Fibroblast of mammary gland (primary cell): ENCODE measurements at regions not wholly inside any gene's neighbourhood (a gene's known extent, or its start where the extent isn't known, plus 50 kb on each side); places are given as distances from the start of the nearest gene placed in this dataset.

Experiments
- DNase-seq: peaks from one replicate; pipeline ENCODE4 v3.0.0-alpha.2; 2010; ENCODE audit warnings: low read depth
- H3K4me3 ChIP-seq: 2 replicates; pipeline ENCODE4 v1.5.1; 2011; ENCODE audit warnings: low read depth, mild to moderate bottlenecking, low read length, moderate library complexity; ENCODE audit not compliant: control insufficient read depth
- CTCF ChIP-seq: conservative IDR thresholded peaks from 2 replicates; pipeline ENCODE4 v1.5.1; 2011; ENCODE audit warnings: low read depth, low read length, inconsistent platforms; ENCODE audit not compliant: control insufficient read depth, insufficient read depth

DNA sequence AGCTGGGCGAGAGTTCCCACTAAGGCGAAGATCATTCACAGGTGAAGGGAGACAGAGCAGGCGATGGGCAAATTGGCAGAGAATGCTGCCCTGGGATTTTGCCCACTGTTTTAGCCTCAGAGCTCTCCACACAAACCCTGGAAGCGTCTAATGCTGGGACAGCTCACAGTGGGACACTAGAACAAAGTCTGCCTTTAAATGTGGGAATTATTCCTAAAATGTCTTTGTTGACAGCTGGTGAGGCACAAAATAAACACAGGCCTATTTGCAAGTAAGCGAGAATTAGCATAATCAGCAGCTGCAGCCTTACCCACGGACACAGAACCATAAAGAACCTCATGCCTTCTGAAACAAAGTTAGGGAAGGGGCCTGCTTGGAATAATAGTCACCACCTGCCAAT is 824.5 kb downstream of the AACS start:
- no peak for DNase-seq
- no peak overlapping the region for H3K4me3 ChIP-seq
- TF ChIP-seq CTCF = no peak

DNA sequence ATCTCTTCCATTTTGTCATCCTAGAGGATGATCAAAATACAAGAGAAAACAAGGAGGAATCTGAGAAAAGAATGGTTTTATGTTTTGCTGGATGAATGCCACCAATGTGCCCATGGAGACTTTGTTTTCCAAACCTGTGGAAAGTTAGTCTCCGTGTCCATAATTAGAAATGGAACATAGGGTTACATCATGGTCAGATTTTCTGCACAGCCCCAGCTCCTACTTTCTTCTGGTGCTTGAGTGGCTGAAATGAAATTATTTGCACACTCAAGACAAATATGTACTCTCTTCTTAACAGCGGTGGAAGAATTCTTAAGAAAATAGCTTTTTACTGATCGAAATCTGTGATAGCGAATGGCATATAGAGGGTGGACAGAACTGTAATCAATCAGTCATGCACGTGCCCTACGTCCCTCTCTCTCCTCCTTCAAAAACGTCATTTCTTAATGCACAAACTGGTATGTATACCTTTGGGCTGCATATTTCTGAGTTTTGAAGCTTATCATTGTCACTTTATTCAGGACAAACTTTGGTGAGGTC is 825.2 kb downstream of the AACS start:
- DNase-seq = no peak
- no peak for TF ChIP-seq CTCF

GRCh38 chr12:125890971-125891370 is 825.7 kb downstream of the AACS start:
- no peak for DNase-seq
- TF ChIP-seq CTCF = no peak
- H3K4me3 ChIP-seq = no peak overlapping the region

More for the DNA sequence above, 825.2 kb downstream of the AACS start:
- H3K4me3 ChIP-seq = no peak overlapping the region

DNA sequence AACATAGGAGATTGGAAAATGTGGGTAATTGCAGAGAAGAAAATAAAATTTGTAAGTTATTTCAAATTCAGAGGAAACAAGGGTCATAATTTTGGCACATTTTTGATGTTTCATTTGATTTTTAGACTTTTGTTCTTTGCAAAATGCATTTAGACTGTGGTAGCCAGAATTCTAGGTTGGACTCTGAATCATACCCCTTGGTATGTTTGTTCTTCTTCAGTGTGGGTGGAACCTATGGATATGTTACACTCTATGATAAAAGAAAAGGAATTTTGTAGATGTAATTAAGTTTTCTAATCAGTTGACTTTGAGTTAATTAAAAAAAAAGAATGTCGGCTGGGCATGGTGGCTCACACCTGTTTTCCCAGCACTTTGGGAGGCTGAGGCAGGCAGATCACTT is 827.0 kb downstream of the AACS start:
- no peak for DNase-seq
- no peak for TF ChIP-seq CTCF
- no peak overlapping the region for H3K4me3 ChIP-seq

DNA sequence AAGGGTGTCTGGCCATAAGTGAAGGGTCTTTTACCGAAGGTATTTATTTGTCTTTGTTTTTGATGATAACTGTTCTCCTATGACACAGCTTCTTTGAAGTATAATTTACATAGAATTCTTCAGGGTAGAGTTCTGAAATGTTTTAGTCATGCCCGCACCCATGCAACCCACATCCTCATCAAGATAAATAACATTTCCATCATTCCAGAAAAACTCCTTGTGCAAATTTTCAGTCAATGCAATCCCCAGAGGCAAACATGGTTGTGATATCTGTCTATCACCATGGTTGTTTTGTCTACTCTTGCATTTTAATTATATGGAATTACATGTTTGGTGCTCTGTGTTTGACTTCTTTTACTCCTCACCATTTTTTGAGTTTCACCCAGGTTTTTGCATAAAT is 837.8 kb downstream of the AACS start:
- no peak for TF ChIP-seq CTCF
- DNase-seq = no peak
- H3K4me3 ChIP-seq = no peak overlapping the region

DNA sequence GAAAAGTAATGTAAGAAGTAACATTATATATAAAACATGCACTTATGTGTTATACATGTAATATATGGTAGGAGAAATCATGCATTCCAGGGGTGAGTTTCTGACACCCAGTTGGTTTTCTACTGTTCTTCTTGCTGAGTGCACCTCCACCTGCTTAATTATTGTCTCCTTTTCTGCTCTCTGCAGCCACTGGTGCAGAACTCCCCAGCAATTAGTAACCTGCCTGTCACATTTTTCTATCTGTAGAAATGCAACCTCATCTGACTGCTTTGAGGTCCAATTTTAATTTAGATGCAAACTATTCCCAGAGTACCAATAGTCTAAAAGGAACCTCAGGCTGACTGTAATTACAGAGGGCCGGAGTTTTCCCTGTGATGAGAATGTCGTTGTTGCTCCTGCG is 842.1 kb downstream of the AACS start:
- no peak overlapping the region for H3K4me3 ChIP-seq
- DNase-seq = no peak
- no peak for TF ChIP-seq CTCF
